ENCODE measurements at regions not wholly inside any gene's neighbourhood (a gene's known extent, or its start where the extent isn't known, plus 50 kb on each side); places are given as distances from the start of the nearest gene placed in this dataset.

- no peaks in the 10 kb centered on the region for H3K9me3 ChIP-seq
- DNase-seq, result no peak
- TF ChIP-seq CTCF (IDR thresholded peaks at IDR 0.05) (no peak), POLR2A (IDR thresholded peaks at IDR 0.05) (no peak)
- intact Hi-C loops (cut with DNase I), result no loop called here
- no peaks in the 10 kb centered on the region for H3K4me1 ChIP-seq
- WGBS, 2 donors, result 90 to 95% methylated on average over 2 of the region's 2 CpGs
- H3K27me3 ChIP-seq, result no peaks in the 10 kb centered on the region
- no peaks in the 10 kb centered on the region for H3K36me3 ChIP-seq
- no peak overlapping the region for H3K27ac ChIP-seq
- no peak overlapping the region for H3K4me3 ChIP-seq (replicated peaks in 1 of 3)
Measured at GRCh38 chr14:22394616-22395015, 194.4 kb downstream of the DAD1 start.

DNA sequence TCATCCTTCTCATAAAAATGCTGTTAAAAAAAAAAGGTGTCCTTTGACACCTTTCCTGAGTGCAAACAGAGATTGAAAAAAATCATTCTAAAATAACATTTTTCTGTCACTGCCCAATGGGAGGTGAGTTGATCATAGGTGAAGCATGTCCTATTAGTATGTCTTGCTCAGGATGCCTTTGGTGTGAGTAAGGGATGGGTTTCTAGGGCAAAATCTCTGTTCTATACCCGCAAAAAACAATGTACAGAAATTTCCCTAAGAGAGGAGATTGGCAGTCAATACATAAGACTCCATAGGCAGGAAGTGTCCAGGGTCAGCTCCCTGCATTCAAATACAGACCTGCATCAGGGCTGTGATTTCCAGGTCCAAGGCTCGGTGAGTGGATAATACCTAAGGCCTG, 195.2 kb downstream of the DAD1 start:
- TF ChIP-seq POLR2A (IDR thresholded peaks at IDR 0.05) (no peak), CTCF (IDR thresholded peaks at IDR 0.05) (no peak)

DNA sequence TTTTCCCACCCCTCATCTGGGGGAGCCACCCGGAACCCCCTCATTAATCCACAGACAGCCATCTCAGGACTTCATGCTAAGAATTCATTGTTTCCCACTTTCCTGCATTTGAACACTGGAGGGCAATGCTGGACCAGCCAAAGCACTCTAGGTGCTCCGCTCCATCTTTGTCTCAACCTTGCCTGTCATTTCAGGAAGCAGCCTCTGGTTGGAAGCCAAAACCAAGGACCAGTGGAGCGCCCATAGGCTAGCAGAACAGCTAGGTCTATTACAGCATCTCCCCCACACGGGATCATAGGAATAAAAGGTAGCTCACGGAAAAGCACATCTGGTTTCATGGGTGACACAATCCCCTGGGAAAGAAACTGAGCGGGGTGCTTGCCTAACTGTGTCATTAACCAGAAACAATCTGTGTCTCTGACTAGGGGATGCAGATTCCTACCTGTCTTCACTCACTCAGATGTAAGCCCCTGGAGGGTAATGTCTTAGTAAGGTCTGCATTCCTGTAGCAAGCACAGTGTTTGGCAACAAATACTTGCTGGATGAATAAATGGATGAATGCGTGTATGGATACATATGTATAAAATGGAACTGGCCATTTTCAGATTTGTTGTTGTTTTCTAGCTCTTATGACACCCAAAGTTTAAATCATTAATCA, 197.0 kb downstream of the DAD1 start:
- DNase-seq, result peak; percentile 65 to 67
- H3K27ac ChIP-seq, result no peak overlapping the region
- intact Hi-C loops (cut with DNase I), result no loop called here
- no peak overlapping the region for H3K4me3 ChIP-seq (replicated peaks in 1 of 3)
- no peaks in the 10 kb centered on the region for H3K9me3 ChIP-seq
- 37 to 41% methylated on average over 7 of the region's 7 CpGs for WGBS, 2 donors
- H3K27me3 ChIP-seq, result no peaks in the 10 kb centered on the region
- H3K36me3 ChIP-seq, result no peaks in the 10 kb centered on the region
- TF ChIP-seq POLR2A (IDR thresholded peaks at IDR 0.05) (no peak), CTCF (IDR thresholded peaks at IDR 0.05) (peak in 5 of 6 experiments; percentile 55 to 81 (median 68))
- no peaks in the 10 kb centered on the region for H3K4me1 ChIP-seq

More for the DNA sequence above, 195.2 kb downstream of the DAD1 start:
- WGBS, 2 donors, result 96 to 97% methylated on average over 2 of the region's 2 CpGs
- Histone ChIP-seq H3K36me3 (no peaks in the 10 kb centered on the region), H3K4me1 (no peaks in the 10 kb centered on the region), H3K27ac (no peak overlapping the region), H3K27me3 (no peaks in the 10 kb centered on the region), H3K9me3 (no peaks in the 10 kb centered on the region), H3K4me3 (replicated peaks in 1 of 3) (no peak overlapping the region)
- no peak for DNase-seq
- intact Hi-C loops (cut with DNase I), result no loop called here

- Histone ChIP-seq H3K4me1 (no peaks in the 10 kb centered on the region), H3K4me3 (replicated peaks in 1 of 3) (no peak overlapping the region), H3K27me3 (no peaks in the 10 kb centered on the region), H3K27ac (no peak overlapping the region), H3K36me3 (no peaks in the 10 kb centered on the region), H3K9me3 (no peaks in the 10 kb centered on the region)
- TF ChIP-seq POLR2A (IDR thresholded peaks at IDR 0.05) (no peak), CTCF (IDR thresholded peaks at IDR 0.05) (no peak)
- WGBS, 2 donors, result 61 to 70% methylated on average over 4 of the region's 4 CpGs
- DNase-seq, result no peak
- intact Hi-C loops (cut with DNase I), result no loop called here
Measured at GRCh38 chr14:22390824-22391461, 198.1 kb downstream of the DAD1 start.

- TF ChIP-seq POLR2A (IDR thresholded peaks at IDR 0.05) (no peak), CTCF (IDR thresholded peaks at IDR 0.05) (no peak)
- no peak overlapping the region for H3K27ac ChIP-seq
- H3K36me3 ChIP-seq, result no peaks in the 10 kb centered on the region
- no peaks in the 10 kb centered on the region for H3K4me1 ChIP-seq
- 77 to 79% methylated on average over 5 of the region's 5 CpGs for WGBS, 2 donors
- intact Hi-C loops (cut with DNase I), result no loop called here
- H3K27me3 ChIP-seq, result no peaks in the 10 kb centered on the region
- DNase-seq, result no peak
- no peaks in the 10 kb centered on the region for H3K9me3 ChIP-seq
- no peak overlapping the region for H3K4me3 ChIP-seq (replicated peaks in 1 of 3)
Measured at GRCh38 chr14:22390195-22390594, 198.8 kb downstream of the DAD1 start.
